ENCODE measurements at regions not wholly inside any gene's neighbourhood (a gene's known extent, or its start where the extent isn't known, plus 50 kb on each side); places are given as distances from the start of the nearest gene placed in this dataset.

- POLR2A ChIA-PET = no interaction called here
- 83% methylated on average over 1 of the region's 1 CpG for WGBS (ENCODE audit: insufficient coverage, insufficient replicate concordance, low lambda C conversion rate, missing lambda C conversion rate)
- in situ Hi-C loops (cut with MboI) (loop anchor here (5.0 kb wide), 1 partner anchor 53 kb away; no protein-coding TSS in a partner anchor), intact Hi-C loops (cut with micrococcal nuclease; ENCODE audit: unreplicated experiment) (loop anchor here (10.0 kb wide), 1 partner anchor 425 kb away; no protein-coding TSS in a partner anchor)
- no peak for DNase-seq (ENCODE audit: low read depth, low spot score)
- H3K4me2 ChIP-seq (ENCODE audit: control insufficient read depth, insufficient read depth) = no peak overlapping the region
- no TSS peak for BruUV-seq (replicated peaks)
- H3K36me3 ChIP-seq (ENCODE audit: control insufficient read depth in 2 of 2, insufficient read depth in 2 of 2, low read length in 1 of 2) = no peaks in the 10 kb centered on the region
- no peak overlapping the region for H3K4me3 ChIP-seq
- no peak for ATAC-seq
- peaks cover 4% of the 10 kb centered on the region; the same call in 2 of the 3 replicates for H3K9me3 ChIP-seq (replicated peaks; ENCODE audit: control insufficient read depth, insufficient read depth, low read length)
- CTCF ChIA-PET = interaction anchor here (2.5 kb wide), 1 partner anchor 25 kb away, joined by 7 read pairs; no protein-coding TSS in a partner anchor
- H3K27ac ChIP-seq (ENCODE audit: control insufficient read depth, insufficient read depth) = no peak overlapping the region
- FAIRE-seq = no peak
- H4K20me1 ChIP-seq (ENCODE audit: control insufficient read depth, insufficient read depth) = no peaks in the 10 kb centered on the region
- no peak overlapping the region for H3K9ac ChIP-seq (ENCODE audit: control insufficient read depth, insufficient read depth, low read length)
- no peaks in the 10 kb centered on the region for H3K79me2 ChIP-seq (ENCODE audit: control insufficient read depth, insufficient read depth, low read length)
- no peak overlapping the region for H2AFZ ChIP-seq (ENCODE audit: control insufficient read depth, low read depth, low read length)
- H3K27me3 ChIP-seq (replicated peaks in 1 of 2; ENCODE audit: control insufficient read depth in 2 of 2, insufficient read depth in 2 of 2, low read length in 1 of 2) = no peaks in the 10 kb centered on the region
- H3K4me1 ChIP-seq (ENCODE audit: control insufficient read depth, insufficient read depth, low read length) = peaks cover 3% of the 10 kb centered on the region; the same call in 1 of the 2 replicates
- TF ChIP-seq, protein P1, sequence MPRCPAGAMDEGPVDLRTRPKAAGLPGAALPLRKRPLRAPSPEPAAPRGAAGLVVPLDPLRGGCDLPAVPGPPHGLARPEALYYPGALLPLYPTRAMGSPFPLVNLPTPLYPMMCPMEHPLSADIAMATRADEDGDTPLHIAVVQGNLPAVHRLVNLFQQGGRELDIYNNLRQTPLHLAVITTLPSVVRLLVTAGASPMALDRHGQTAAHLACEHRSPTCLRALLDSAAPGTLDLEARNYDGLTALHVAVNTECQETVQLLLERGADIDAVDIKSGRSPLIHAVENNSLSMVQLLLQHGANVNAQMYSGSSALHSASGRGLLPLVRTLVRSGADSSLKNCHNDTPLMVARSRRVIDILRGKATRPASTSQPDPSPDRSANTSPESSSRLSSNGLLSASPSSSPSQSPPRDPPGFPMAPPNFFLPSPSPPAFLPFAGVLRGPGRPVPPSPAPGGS (IDR thresholded peaks at IDR 0.05; ENCODE audit: borderline replicate concordance, insufficient read depth, low read depth, low read length, poor library complexity, severe bottlenecking) = no peak
- TF ChIP-seq BCL11A (IDR thresholded peaks at IDR 0.05; ENCODE audit: low read depth, low read length) (no peak), NRF1 (conservative IDR thresholded peaks at IDR 0.05; ENCODE audit: low read depth, low read length) (no peak), CHD4 (IDR thresholded peaks at IDR 0.05) (no peak), ZNF384 (IDR thresholded peaks at IDR 0.05; ENCODE audit: borderline replicate concordance, low read depth, low read length) (no peak), NR2C2 (IDR thresholded peaks at IDR 0.05; ENCODE audit: borderline replicate concordance, control insufficient read depth, insufficient read length, low read depth) (no peak), FOXM1 (IDR thresholded peaks at IDR 0.05; ENCODE audit: low read depth, low read length) (no peak), EZH2 (IDR thresholded peaks at IDR 0.05; ENCODE audit: borderline replicate concordance, control insufficient read depth, low read depth, low read length) (no peak), CHD1 (IDR thresholded peaks at IDR 0.05; ENCODE audit: low read depth, low read length) (no peak), POLR2A (IDR thresholded peaks at IDR 0.05; ENCODE audit: low read depth, low read length) (no peak), SP1 (IDR thresholded peaks at IDR 0.05; ENCODE audit: low read depth, low read length) (no peak), POLR2AphosphoS5 (IDR thresholded peaks at IDR 0.05; ENCODE audit: low read length) (no peak), FOS (IDR thresholded peaks at IDR 0.05; ENCODE audit: borderline replicate concordance, extremely low read depth, insufficient read length) (no peak), BMI1 (IDR thresholded peaks at IDR 0.05; ENCODE audit: borderline replicate concordance) (no peak)
- TF ChIP-seq, protein P2, sequence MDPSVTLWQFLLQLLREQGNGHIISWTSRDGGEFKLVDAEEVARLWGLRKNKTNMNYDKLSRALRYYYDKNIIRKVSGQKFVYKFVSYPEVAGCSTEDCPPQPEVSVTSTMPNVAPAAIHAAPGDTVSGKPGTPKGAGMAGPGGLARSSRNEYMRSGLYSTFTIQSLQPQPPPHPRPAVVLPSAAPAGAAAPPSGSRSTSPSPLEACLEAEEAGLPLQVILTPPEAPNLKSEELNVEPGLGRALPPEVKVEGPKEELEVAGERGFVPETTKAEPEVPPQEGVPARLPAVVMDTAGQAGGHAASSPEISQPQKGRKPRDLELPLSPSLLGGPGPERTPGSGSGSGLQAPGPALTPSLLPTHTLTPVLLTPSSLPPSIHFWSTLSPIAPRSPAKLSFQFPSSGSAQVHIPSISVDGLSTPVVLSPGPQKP (IDR thresholded peaks at IDR 0.05; ENCODE audit: low read depth, low read length) = no peak
- RAD21 ChIA-PET (ENCODE audit: unreplicated experiment) = interaction anchor here (1.4 kb wide), 1 partner anchor 150 kb away, joined by 4 read pairs; no protein-coding TSS in a partner anchor
- SMC1A ChIA-PET (ENCODE audit: uncharacterized antibody, unreplicated experiment) = interaction anchor here (0.7 to 7.7 kb wide), 7 partner anchors 12 to 187 kb away, joined by 3 to 80 read pairs (median 3); no protein-coding TSS in a partner anchor
These were observed 147.5 kb upstream of the SLC39A10 start for GRCh38 chr2:195509551-195509950.

Measured in GM12878 (cell line).